ENCODE measurements at regions not wholly inside any gene's neighbourhood (a gene's known extent, or its start where the extent isn't known, plus 50 kb on each side); places are given as distances from the start of the nearest gene placed in this dataset.

DNA sequence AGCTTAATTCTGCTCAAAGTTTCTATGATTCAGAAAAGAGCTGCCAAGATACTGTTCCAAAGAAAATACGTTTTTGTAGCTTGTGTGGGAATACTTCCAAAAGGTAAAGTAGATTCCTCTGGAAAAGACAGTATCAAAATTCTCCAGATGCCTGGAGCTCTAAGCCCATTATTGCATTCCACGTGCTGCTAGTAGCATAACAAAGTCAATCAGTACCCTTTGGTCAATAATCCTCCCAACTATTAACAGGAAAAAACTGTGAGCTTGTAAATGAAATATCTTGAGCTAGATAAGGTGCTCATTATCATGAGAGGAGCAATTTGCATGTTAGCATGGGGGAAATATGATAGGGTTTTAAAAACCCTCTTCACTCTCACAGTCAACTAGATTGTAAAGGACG is 229.5 kb upstream of the TYRP1 start:
- no peaks in the 10 kb centered on the region for H3K9me3 ChIP-seq
- intact Hi-C loops (cut with DNase I), result no loop called here
- H3K4me3 ChIP-seq, result no peak overlapping the region

DNA sequence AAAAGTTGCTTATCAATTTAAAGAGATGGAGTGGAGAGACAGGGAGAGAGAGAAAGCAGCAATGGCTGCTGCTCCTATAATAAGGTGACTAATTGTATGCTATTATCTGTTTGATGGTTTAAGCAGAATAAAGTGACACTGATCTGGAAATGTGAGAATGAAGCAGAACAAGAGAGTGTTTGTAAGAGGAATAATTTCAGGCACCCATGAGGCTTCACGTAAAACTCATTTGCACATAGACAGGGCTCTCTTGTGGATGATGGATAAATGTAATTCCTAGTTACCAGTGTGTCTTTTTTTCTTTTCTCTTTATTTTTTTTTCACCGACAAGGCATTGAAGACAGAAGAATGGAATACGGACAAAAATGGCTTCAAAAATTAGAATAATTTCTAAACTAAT is 228.8 kb upstream of the TYRP1 start:
- Histone ChIP-seq H3K9me3 (no peaks in the 10 kb centered on the region), H3K4me1 (no peaks in the 10 kb centered on the region), H3K27ac (no peak overlapping the region), H3K27me3 (no peaks in the 10 kb centered on the region), H3K36me3 (no peaks in the 10 kb centered on the region), H3K4me3 (no peak overlapping the region)
- intact Hi-C loops (cut with DNase I), result no loop called here
- TF ChIP-seq POLR2A (IDR thresholded peaks at IDR 0.05) (no peak), POLR2AphosphoS5 (IDR thresholded peaks at IDR 0.05; ENCODE audit: insufficient read depth in 1 of 2, low read depth in 1 of 2) (no peak)
- TF ChIP-seq, protein P1, sequence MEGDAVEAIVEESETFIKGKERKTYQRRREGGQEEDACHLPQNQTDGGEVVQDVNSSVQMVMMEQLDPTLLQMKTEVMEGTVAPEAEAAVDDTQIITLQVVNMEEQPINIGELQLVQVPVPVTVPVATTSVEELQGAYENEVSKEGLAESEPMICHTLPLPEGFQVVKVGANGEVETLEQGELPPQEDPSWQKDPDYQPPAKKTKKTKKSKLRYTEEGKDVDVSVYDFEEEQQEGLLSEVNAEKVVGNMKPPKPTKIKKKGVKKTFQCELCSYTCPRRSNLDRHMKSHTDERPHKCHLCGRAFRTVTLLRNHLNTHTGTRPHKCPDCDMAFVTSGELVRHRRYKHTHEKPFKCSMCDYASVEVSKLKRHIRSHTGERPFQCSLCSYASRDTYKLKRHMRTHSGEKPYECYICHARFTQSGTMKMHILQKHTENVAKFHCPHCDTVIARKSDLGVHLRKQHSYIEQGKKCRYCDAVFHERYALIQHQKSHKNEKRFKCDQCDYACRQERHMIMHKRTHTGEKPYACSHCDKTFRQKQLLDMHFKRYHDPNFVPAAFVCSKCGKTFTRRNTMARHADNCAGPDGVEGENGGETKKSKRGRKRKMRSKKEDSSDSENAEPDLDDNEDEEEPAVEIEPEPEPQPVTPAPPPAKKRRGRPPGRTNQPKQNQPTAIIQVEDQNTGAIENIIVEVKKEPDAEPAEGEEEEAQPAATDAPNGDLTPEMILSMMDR (IDR thresholded peaks at IDR 0.05), result no peak
- no peak for DNase-seq (ENCODE audit: extremely low spot score in 2 of 2)

More for the DNA sequence above, 229.5 kb upstream of the TYRP1 start:
- H3K36me3 ChIP-seq, result no peaks in the 10 kb centered on the region
- TF ChIP-seq, protein P1 (IDR thresholded peaks at IDR 0.05), result no peak
- TF ChIP-seq POLR2A (IDR thresholded peaks at IDR 0.05) (no peak), POLR2AphosphoS5 (IDR thresholded peaks at IDR 0.05; ENCODE audit: insufficient read depth in 1 of 2, low read depth in 1 of 2) (no peak)
- DNase-seq (ENCODE audit: extremely low spot score in 2 of 2), result no peak
- H3K27ac ChIP-seq, result no peak overlapping the region
- no peaks in the 10 kb centered on the region for H3K4me1 ChIP-seq
- H3K27me3 ChIP-seq, result no peaks in the 10 kb centered on the region

DNA sequence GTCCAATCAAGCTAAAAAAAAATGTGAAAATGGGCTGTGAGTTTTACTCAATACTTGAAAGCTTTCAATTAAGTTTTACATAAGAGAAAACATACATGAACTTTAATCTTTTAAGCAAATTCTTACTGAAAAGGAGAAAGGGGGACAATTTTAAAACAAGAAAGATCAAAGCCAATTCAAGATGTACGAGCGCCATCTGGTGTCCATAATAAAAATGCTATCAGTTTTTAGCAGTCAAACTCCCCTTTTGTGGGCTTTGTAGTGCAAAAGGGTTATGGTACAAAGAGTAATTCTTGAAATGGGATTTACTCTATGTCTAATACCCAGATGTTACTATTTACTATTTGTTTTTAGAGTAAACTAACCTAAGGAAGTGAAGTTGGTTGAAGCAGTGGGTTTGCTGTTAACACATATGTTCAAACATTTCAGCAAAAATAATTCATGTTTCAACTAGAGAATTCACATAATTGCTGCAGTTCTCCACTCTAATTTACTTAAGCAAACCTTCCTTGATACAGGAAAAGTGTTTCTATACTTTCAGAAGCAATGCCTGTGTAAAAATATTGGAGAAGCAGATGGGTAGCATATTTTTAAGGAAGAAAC is 228.2 kb upstream of the TYRP1 start:
- no peak for TF ChIP-seq POLR2AphosphoS5 (IDR thresholded peaks at IDR 0.05; ENCODE audit: insufficient read depth in 1 of 2, low read depth in 1 of 2)
- TF ChIP-seq, protein P1 (IDR thresholded peaks at IDR 0.05), result no peak
- TF ChIP-seq POLR2A (IDR thresholded peaks at IDR 0.05), result no peak
- H3K36me3 ChIP-seq, result no peaks in the 10 kb centered on the region
- intact Hi-C loops (cut with DNase I), result no loop called here
- H3K27ac ChIP-seq, result no peak overlapping the region
- H3K27me3 ChIP-seq, result no peaks in the 10 kb centered on the region
- no peaks in the 10 kb centered on the region for H3K9me3 ChIP-seq
- no peaks in the 10 kb centered on the region for H3K4me1 ChIP-seq
- no peak overlapping the region for H3K4me3 ChIP-seq
- no peak for DNase-seq (ENCODE audit: extremely low spot score in 2 of 2)

DNA sequence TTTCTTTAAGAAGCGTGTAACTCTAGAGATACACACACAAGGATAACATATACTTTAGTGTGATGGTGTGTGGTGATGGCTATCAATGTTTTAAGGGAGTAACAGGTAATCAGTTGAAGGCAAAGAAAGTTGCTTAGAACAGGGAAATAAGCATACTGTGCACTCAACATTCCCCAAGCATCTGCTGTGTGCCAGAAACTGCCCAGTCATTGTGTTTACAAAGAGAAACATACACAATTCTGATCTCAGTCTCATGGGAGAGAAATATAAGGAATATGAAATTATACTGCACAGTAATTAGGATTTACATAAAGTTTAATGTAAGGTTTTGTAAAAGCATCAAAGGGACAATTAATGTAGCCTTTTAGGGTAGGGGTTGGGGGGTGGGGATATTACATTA is 224.1 kb upstream of the TYRP1 start:
- H3K27ac ChIP-seq, result no peak overlapping the region
- no peaks in the 10 kb centered on the region for H3K4me1 ChIP-seq
- TF ChIP-seq POLR2AphosphoS5 (IDR thresholded peaks at IDR 0.05; ENCODE audit: insufficient read depth in 1 of 2, low read depth in 1 of 2) (no peak), POLR2A (IDR thresholded peaks at IDR 0.05) (no peak)
- TF ChIP-seq, protein P1 (IDR thresholded peaks at IDR 0.05), result no peak
- H3K4me3 ChIP-seq, result no peak overlapping the region
- no peaks in the 10 kb centered on the region for H3K36me3 ChIP-seq
- H3K9me3 ChIP-seq, result no peaks in the 10 kb centered on the region
- intact Hi-C loops (cut with DNase I), result no loop called here
- H3K27me3 ChIP-seq, result no peaks in the 10 kb centered on the region
- no peak for DNase-seq (ENCODE audit: extremely low spot score in 2 of 2)

DNA sequence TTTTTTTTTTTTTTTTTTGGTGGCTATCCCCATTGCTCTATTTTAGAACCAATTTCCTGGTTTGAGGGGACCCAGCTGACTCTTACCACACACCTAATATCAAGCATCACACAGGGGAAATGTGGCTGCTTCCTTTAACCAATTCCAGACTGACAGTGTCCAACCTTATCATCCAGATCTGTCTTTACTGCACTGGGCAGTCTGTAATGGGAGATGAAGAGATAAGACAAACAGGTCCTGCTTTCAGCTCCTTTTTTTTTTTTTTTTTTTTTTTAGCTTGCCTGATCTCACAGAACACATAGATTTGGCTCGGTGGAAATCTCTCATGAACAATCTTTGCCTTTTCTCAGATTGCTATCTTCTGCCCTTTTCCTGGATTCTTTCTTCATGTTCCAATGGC is 198.8 kb upstream of the TYRP1 start:
- no peaks in the 10 kb centered on the region for H3K27me3 ChIP-seq
- DNase-seq (ENCODE audit: extremely low spot score in 2 of 2), result no peak
- TF ChIP-seq POLR2A (IDR thresholded peaks at IDR 0.05) (no peak), POLR2AphosphoS5 (IDR thresholded peaks at IDR 0.05; ENCODE audit: insufficient read depth in 1 of 2, low read depth in 1 of 2) (no peak)
- TF ChIP-seq, protein P1 (IDR thresholded peaks at IDR 0.05), result no peak
- no peaks in the 10 kb centered on the region for H3K9me3 ChIP-seq
- H3K4me1 ChIP-seq, result no peaks in the 10 kb centered on the region
- intact Hi-C loops (cut with DNase I), result no loop called here
- no peak overlapping the region for H3K4me3 ChIP-seq
- H3K36me3 ChIP-seq, result no peaks in the 10 kb centered on the region
- no peak overlapping the region for H3K27ac ChIP-seq

Measured in vagina (tissue), 2 donors.